22Rv1 (cell line): ENCODE measurements at regions not wholly inside any gene's neighbourhood (a gene's known extent, or its start where the extent isn't known, plus 50 kb on each side); places are given as distances from the start of the nearest gene placed in this dataset.

ENCODE experiments used
- ZFX ChIP-seq: fragments of 450-650 bp; IDR thresholded peaks from 2 replicates; pipeline ENCODE4 v1.6.1; 2017; ENCODE audit warnings: antibody characterized with exemption, borderline replicate concordance
- TF ChIP-seq, protein P1 (sequence below): fragments of 450-650 bp; IDR thresholded peaks from 2 replicates; pipeline ENCODE4 v1.5.1; 2017; ENCODE audit warnings: mild to moderate bottlenecking

DNA sequence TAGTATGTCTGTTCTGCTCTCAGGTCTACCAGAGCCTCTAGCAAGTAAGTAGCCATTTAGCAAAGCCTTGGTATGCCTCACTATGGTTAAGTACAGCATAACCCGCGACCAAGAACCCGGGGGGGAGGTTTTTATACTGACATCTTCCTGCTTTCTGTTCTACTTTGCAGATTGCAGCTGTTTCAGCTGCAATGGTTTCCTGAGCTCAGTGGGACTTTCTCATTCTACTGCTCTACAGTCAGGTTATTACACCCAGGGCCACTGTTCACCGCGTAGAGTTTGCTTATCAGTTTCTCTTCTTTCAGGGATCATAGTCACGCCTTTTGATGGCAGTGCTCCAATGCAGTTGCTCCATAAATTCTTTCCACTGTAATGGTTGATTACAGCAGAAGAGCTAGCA is 631.3 kb downstream of the TFAP2A start:
- TF ChIP-seq, protein P1, sequence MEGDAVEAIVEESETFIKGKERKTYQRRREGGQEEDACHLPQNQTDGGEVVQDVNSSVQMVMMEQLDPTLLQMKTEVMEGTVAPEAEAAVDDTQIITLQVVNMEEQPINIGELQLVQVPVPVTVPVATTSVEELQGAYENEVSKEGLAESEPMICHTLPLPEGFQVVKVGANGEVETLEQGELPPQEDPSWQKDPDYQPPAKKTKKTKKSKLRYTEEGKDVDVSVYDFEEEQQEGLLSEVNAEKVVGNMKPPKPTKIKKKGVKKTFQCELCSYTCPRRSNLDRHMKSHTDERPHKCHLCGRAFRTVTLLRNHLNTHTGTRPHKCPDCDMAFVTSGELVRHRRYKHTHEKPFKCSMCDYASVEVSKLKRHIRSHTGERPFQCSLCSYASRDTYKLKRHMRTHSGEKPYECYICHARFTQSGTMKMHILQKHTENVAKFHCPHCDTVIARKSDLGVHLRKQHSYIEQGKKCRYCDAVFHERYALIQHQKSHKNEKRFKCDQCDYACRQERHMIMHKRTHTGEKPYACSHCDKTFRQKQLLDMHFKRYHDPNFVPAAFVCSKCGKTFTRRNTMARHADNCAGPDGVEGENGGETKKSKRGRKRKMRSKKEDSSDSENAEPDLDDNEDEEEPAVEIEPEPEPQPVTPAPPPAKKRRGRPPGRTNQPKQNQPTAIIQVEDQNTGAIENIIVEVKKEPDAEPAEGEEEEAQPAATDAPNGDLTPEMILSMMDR = no peak
- TF ChIP-seq ZFX = no peak
